HCT116 (cell line): ENCODE measurements at regions not wholly inside any gene's neighbourhood (a gene's known extent, or its start where the extent isn't known, plus 50 kb on each side); places are given as distances from the start of the nearest gene placed in this dataset.

Experiments used
- ATAC-seq: fragments of 200-7000 bp; cut with Tn5 transposase; 2 replicates; pipeline ENCODE4 v1.9.1; 2020; ENCODE audit warnings: mild to moderate bottlenecking, moderate library complexity
- BruUV-seq: library from RNA; stranded (reverse); fragments of 400-500 nt; replicated peaks from 2 replicates; lab custom pipeline; 2021; lab: Mats Ljungman, UMichigan
- CTCF ChIA-PET: fragments of 300-600 bp; sonication (Branson Sonifier 250); formaldehyde crosslinking; loops from one replicate; lab custom pipeline; 2021; ENCODE audit warnings: antibody characterized with exemption; lab: Charles Lee
- POLR2A ChIA-PET: fragments of 300-600, 350-600 bp; sonication (Branson Sonifier 250); formaldehyde crosslinking; loops from one replicate; lab custom pipeline; 2021; ENCODE audit warnings: antibody characterized with exemption; lab: Charles Lee
- RAD21 ChIA-PET, 2 experiments: fragments of 300-600 bp; sonication (Branson Sonifier 250); formaldehyde crosslinking; loops; one replicate each; lab custom pipeline; 2023; ENCODE audit warnings: low total read pairs in 2 of 2; ENCODE audit not compliant: uncharacterized antibody in 2 of 2, unreplicated experiment in 2 of 2, low non-redundant PET in 1 of 2; lab: Charles Lee
- DNase-seq: peaks from one replicate; pipeline ENCODE4 v3.0.0-alpha.2; 2010; ENCODE audit warnings: low read depth, low spot score
- H2AFZ ChIP-seq: fragments of 200-600 bp; shearing (Covaris generic), sonication (generic); 2 replicates; pipeline ENCODE4 v1.6.1; 2017; ENCODE audit warnings: low read depth, mixed run types, mixed read lengths, antibody characterized with exemption, low read length; ENCODE audit not compliant: poor library complexity, severe bottlenecking
- H3K27ac ChIP-seq: 2 replicates; pipeline ENCODE4 v1.5.1; 2012; ENCODE audit warnings: low read depth, low read length
- H3K27me3 ChIP-seq: fragments of 200-600 bp; sonication (generic); 2 replicates; pipeline ENCODE4 v1.6.1; 2016; ENCODE audit warnings: mixed run types, low read length, mixed read lengths; ENCODE audit not compliant: insufficient read depth
- H3K36me3 ChIP-seq, 2 experiments: fragments of 200-500 bp in 1 of 2; fragments of 200-600 bp in 1 of 2; sonication (Bioruptor generic) in 1 of 2; sonication (generic) in 1 of 2; 2 replicates each; pipeline versions ENCODE4 v1.5.1 to v1.6.1; 2014 to 2016; ENCODE audit warnings: low read length in 2 of 2, inconsistent platforms in 1 of 2, mixed read lengths in 1 of 2, mixed run types in 1 of 2; ENCODE audit not compliant: insufficient read depth in 2 of 2, control insufficient read depth in 1 of 2
- H3K4me1 ChIP-seq, 2 experiments: fragments of 200-600 bp in 1 of 2; sonication (generic) in 1 of 2; 2 replicates each; pipeline versions ENCODE4 v1.5.1 to v1.6.1; 2012 to 2017; ENCODE audit warnings: low read length in 2 of 2, inconsistent platforms in 1 of 2, mild to moderate bottlenecking in 1 of 2, mixed read lengths in 1 of 2, mixed run types in 1 of 2, moderate library complexity in 1 of 2; ENCODE audit not compliant: insufficient read depth in 2 of 2, control insufficient read depth in 1 of 2
- H3K4me2 ChIP-seq: fragments of 200-600 bp; sonication (generic); 2 replicates; pipeline ENCODE4 v1.6.1; 2017; ENCODE audit warnings: mixed run types, low read length, mixed read lengths
- H3K4me3 ChIP-seq, 2 experiments: fragments of 200-600 bp in 1 of 2; sonication (generic) in 1 of 2; replicated peaks in 1 of 2; 2 replicates each; pipeline ENCODE4 v1.5.1; 2011 to 2016; ENCODE audit warnings: low read length in 2 of 2, control low read depth in 1 of 2, low read depth in 1 of 2, mild to moderate bottlenecking in 1 of 2, mixed read lengths in 1 of 2, mixed run types in 1 of 2
- H3K79me2 ChIP-seq: fragments of 200-600 bp; sonication (generic); 2 replicates; pipeline ENCODE4 v1.6.1; 2017; ENCODE audit warnings: mild to moderate bottlenecking, mixed run types, low read length, moderate library complexity, mixed read lengths; ENCODE audit not compliant: insufficient read depth
- H3K9ac ChIP-seq: fragments of 200-600 bp; sonication (generic); 2 replicates; pipeline ENCODE4 v1.6.1; 2016; ENCODE audit warnings: low read length, mixed read lengths
- H3K9me2 ChIP-seq: fragments of 200-600 bp; sonication (generic), shearing (Covaris generic); 2 replicates; pipeline ENCODE4 v1.6.1; 2017; ENCODE audit warnings: mixed run types, mild to moderate bottlenecking, moderate library complexity; ENCODE audit not compliant: insufficient read depth
- H3K9me3 ChIP-seq, 2 experiments: fragments of 200-500 bp in 1 of 2; fragments of 200-600 bp in 1 of 2; sonication (Bioruptor generic) in 1 of 2; sonication (generic) in 1 of 2; 2 replicates each; pipeline ENCODE4 v1.6.1; 2014 to 2017; ENCODE audit warnings: low read length in 2 of 2, mixed read lengths in 2 of 2, inconsistent platforms in 1 of 2, low read depth in 1 of 2, mild to moderate bottlenecking in 1 of 2, mixed run types in 1 of 2, moderate library complexity in 1 of 2; ENCODE audit not compliant: control insufficient read depth in 1 of 2, insufficient read depth in 1 of 2
- H4K20me1 ChIP-seq: fragments of 200-600 bp; sonication (generic), shearing (Covaris generic); 2 replicates; pipeline ENCODE4 v1.6.1; 2017; ENCODE audit warnings: mixed run types, mild to moderate bottlenecking, moderate library complexity; ENCODE audit not compliant: insufficient read depth
- CBX3 ChIP-seq: IDR thresholded peaks from 2 replicates; pipeline ENCODE4 v1.6.1; 2012; ENCODE audit warnings: low read depth
- CEBPB ChIP-seq: IDR thresholded peaks from 2 replicates; pipeline ENCODE4 v1.6.1; 2012; ENCODE audit warnings: low read depth
- POLR2A ChIP-seq: IDR thresholded peaks from 2 replicates; pipeline ENCODE4 v1.7.0; 2011; ENCODE audit warnings: borderline replicate concordance; ENCODE audit not compliant: insufficient read depth, insufficient read length; ENCODE audit errors: extremely low read depth
- RAD21 ChIP-seq: IDR thresholded peaks from 2 replicates; pipeline ENCODE4 v1.6.1; 2012; ENCODE audit warnings: low read depth, mild to moderate bottlenecking
- SP1 ChIP-seq: IDR thresholded peaks from 2 replicates; pipeline ENCODE4 v1.6.1; 2012; ENCODE audit warnings: low read depth
- TCF7L2 ChIP-seq: IDR thresholded peaks from 2 replicates; pipeline ENCODE4 v1.7.0; 2011; ENCODE audit warnings: borderline replicate concordance, inconsistent platforms; ENCODE audit not compliant: insufficient read depth, insufficient read length; ENCODE audit errors: extremely low read depth
- ZNF274 ChIP-seq: fragments of 200-500 bp; sonication (Bioruptor generic); IDR thresholded peaks from 2 replicates; pipeline ENCODE4 v1.6.1; 2014; ENCODE audit warnings: mild to moderate bottlenecking, low read depth, low read length, inconsistent platforms
- intact Hi-C: fragments of 100-400 bp; cut with micrococcal nuclease; formaldehyde crosslinking; loops from 2 replicates; pipeline ENCODE4 v1.10.0; 2022
- TF ChIP-seq, protein P1 (sequence below): IDR thresholded peaks from 2 replicates; pipeline ENCODE4 v1.6.1; 2012
- TF ChIP-seq, protein P2 (sequence below): IDR thresholded peaks from 2 replicates; pipeline ENCODE4 v1.6.1; 2012; ENCODE audit warnings: low read depth

DNA sequence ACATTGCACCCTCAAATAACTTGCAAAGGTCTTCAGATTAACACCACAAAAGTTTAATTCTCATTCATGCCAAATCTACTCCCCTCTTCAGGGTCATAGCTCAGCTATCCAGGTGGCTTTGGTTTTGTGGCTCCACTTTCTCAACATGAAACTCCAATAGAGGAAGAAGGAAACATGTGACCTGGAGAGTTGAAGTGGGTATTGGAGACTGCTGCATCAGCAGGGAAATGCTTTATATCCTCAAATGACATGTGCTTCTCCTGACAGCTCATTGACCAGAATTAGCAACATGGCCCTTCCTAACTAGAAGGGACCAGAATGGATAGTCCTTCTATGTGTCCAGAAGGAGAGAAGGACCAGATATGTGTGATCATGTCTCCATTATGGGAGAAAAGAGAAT, 73.6 kb downstream of the TLR4 start:
- no peaks in the 10 kb centered on the region for H4K20me1 ChIP-seq
- intact Hi-C loops: no loop called here
- no peaks in the 10 kb centered on the region for H3K4me1 ChIP-seq
- H2AFZ ChIP-seq: no peak overlapping the region
- H3K9me2 ChIP-seq: no peaks in the 10 kb centered on the region
- ChIA-PET POLR2A (no interaction called here), CTCF (no interaction called here), RAD21 (no interaction called here)
- TF ChIP-seq POLR2A (no peak), TCF7L2 (no peak), ZNF274 (no peak), RAD21 (no peak), SP1 (no peak), CBX3 (no peak), CEBPB (no peak)
- TF ChIP-seq, protein P1, sequence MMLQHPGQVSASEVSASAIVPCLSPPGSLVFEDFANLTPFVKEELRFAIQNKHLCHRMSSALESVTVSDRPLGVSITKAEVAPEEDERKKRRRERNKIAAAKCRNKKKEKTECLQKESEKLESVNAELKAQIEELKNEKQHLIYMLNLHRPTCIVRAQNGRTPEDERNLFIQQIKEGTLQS: no peak
- TF ChIP-seq, protein P2, sequence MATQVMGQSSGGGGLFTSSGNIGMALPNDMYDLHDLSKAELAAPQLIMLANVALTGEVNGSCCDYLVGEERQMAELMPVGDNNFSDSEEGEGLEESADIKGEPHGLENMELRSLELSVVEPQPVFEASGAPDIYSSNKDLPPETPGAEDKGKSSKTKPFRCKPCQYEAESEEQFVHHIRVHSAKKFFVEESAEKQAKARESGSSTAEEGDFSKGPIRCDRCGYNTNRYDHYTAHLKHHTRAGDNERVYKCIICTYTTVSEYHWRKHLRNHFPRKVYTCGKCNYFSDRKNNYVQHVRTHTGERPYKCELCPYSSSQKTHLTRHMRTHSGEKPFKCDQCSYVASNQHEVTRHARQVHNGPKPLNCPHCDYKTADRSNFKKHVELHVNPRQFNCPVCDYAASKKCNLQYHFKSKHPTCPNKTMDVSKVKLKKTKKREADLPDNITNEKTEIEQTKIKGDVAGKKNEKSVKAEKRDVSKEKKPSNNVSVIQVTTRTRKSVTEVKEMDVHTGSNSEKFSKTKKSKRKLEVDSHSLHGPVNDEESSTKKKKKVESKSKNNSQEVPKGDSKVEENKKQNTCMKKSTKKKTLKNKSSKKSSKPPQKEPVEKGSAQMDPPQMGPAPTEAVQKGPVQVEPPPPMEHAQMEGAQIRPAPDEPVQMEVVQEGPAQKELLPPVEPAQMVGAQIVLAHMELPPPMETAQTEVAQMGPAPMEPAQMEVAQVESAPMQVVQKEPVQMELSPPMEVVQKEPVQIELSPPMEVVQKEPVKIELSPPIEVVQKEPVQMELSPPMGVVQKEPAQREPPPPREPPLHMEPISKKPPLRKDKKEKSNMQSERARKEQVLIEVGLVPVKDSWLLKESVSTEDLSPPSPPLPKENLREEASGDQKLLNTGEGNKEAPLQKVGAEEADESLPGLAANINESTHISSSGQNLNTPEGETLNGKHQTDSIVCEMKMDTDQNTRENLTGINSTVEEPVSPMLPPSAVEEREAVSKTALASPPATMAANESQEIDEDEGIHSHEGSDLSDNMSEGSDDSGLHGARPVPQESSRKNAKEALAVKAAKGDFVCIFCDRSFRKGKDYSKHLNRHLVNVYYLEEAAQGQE: no peak
- no peak overlapping the region for H3K4me2 ChIP-seq
- H3K9me3 ChIP-seq: peaks cover 5 to 29% of the 10 kb centered on the region in 2 experiments; a peak in 2 of 4 replicates
- no peak for ATAC-seq
- H3K36me3 ChIP-seq: no peaks in the 10 kb centered on the region
- no peaks in the 10 kb centered on the region for H3K79me2 ChIP-seq
- no peak overlapping the region for H3K4me3 ChIP-seq
- H3K27me3 ChIP-seq: no peaks in the 10 kb centered on the region
- no peak overlapping the region for H3K9ac ChIP-seq
- no peak for DNase-seq
- no TSS peak for BruUV-seq
- H3K27ac ChIP-seq: no peak overlapping the region
